H1 (cell line): ENCODE measurements at regions not wholly inside any gene's neighbourhood (a gene's known extent, or its start where the extent isn't known, plus 50 kb on each side); places are given as distances from the start of the nearest gene placed in this dataset.

Experiments
- CTCF ChIP-seq, 3 experiments: IDR thresholded peaks; 1 replicate in 2 of 3; 2 replicates in 1 of 3; pipeline versions ENCODE4 v1.5.1 to v1.6.1; 2011; ENCODE audit warnings: low read length in 3 of 3, mild to moderate bottlenecking in 3 of 3, inconsistent platforms in 2 of 3, low read depth in 1 of 3, moderate library complexity in 1 of 3; ENCODE audit not compliant: insufficient read depth in 1 of 3; ENCODE audit errors: control extremely low read depth in 1 of 3
- ZNF274 ChIP-seq: IDR thresholded peaks from 2 replicates; pipeline ENCODE4 v1.7.0; 2012; ENCODE audit warnings: low read length, borderline replicate concordance; ENCODE audit errors: extremely low read depth

DNA sequence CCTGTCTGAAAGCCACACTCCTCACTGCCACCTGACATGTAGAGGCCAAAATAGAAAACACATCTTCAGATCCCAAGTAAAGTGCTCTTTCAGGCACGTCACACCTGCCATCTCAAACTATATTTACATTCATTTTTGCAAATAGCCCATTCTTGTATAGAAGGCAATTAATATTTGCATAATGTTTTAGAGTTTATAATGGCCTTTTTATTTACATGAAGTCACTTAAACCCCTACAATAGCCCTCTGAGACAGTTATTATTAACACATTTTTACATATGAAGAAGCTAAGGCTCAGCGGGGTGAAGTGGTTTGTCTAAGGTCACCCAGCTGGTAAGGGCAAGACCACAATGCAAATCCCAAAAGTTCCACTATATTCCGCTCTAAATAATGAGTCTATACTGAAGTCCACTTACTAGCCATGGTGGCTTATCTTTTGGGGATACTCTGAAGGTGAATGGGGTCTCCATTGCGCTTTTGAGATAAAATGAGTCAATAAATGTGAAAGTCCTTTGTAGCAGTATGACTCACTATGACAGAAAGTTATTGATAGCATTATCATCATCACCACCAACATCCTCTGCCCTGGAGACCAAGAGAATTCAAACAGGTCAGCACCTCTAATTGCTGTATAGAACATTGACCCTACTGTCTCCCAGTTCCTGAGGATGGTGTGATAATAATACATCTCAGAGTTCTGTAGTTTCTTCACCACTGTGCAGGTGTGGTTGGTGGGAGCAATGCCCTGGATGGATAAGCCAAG is 155.9 kb upstream of the BCL6 start:
- TF ChIP-seq CTCF (IDR thresholded peaks at IDR 0.05; ENCODE audit: control extremely low read depth in 1 of 3, insufficient read depth in 1 of 3, low read depth in 1 of 3, low read length in 3 of 3) (no peak), ZNF274 (no peak)
